ENCODE measurements at regions not wholly inside any gene's neighbourhood (a gene's known extent, or its start where the extent isn't known, plus 50 kb on each side); places are given as distances from the start of the nearest gene placed in this dataset.

- in situ Hi-C loops (cut with MboI) = no loop called here
- H3K4me3 ChIP-seq = no peak overlapping the region
- no peak overlapping the region for H3K27ac ChIP-seq
- no peak overlapping the region for H2AFZ ChIP-seq
- TF ChIP-seq EZH2phosphoT487 (IDR thresholded peaks at IDR 0.05; ENCODE audit: insufficient read depth, low read depth) (no peak), EZH2 (IDR thresholded peaks at IDR 0.05; ENCODE audit: insufficient read depth, poor library complexity, severe bottlenecking) (no peak)
- WGBS, 2 experiments (ENCODE audit: low coverage in 1 of 2, low lambda C conversion rate in 2 of 2, missing lambda C conversion rate in 2 of 2) = 2 to 4% methylated on average over 3 of the region's 3 CpGs
- H3K9me2 ChIP-seq (ENCODE audit: insufficient read depth) = no peaks in the 10 kb centered on the region
- no peak overlapping the region for H3K4me2 ChIP-seq (ENCODE audit: unreplicated experiment)
- H3K36me3 ChIP-seq (ENCODE audit: low read depth) = no peaks in the 10 kb centered on the region
- no peak overlapping the region for H3K9ac ChIP-seq
- no peaks in the 10 kb centered on the region for H3K9me3 ChIP-seq (ENCODE audit: low read depth)
- no peaks in the 10 kb centered on the region for H4K20me1 ChIP-seq (ENCODE audit: insufficient read depth)
- H3K4me1 ChIP-seq (ENCODE audit: insufficient read depth) = no peaks in the 10 kb centered on the region
- DNase-seq = no peak
- H3F3A ChIP-seq (ENCODE audit: insufficient read depth) = no peaks in the 10 kb centered on the region
- H3K79me2 ChIP-seq (ENCODE audit: insufficient read depth) = no peaks in the 10 kb centered on the region
- no peaks in the 10 kb centered on the region for H3K27me3 ChIP-seq (replicated peaks; ENCODE audit: insufficient read depth)
Observed at GRCh38 chr16:76748461-76749348, 442.3 kb upstream of the MON1B start.

GRCh38 chr16:76749780-76750375 is 441.1 kb upstream of the MON1B start:
- H3K36me3 ChIP-seq (ENCODE audit: low read depth) = no peaks in the 10 kb centered on the region
- in situ Hi-C loops (cut with MboI) = no loop called here
- no peak for DNase-seq
- H3K9me2 ChIP-seq (ENCODE audit: insufficient read depth) = no peaks in the 10 kb centered on the region
- no peaks in the 10 kb centered on the region for H3K4me1 ChIP-seq (ENCODE audit: insufficient read depth)
- no peak overlapping the region for H3K4me3 ChIP-seq
- WGBS, 2 experiments (ENCODE audit: low coverage in 1 of 2, low lambda C conversion rate in 2 of 2, missing lambda C conversion rate in 2 of 2) = 46 to 47% methylated on average over 3 of the region's 3 CpGs
- H3K9me3 ChIP-seq (ENCODE audit: low read depth) = no peaks in the 10 kb centered on the region
- H3K4me2 ChIP-seq (ENCODE audit: unreplicated experiment) = no peak overlapping the region
- H3K27ac ChIP-seq = no peak overlapping the region
- no peaks in the 10 kb centered on the region for H3K79me2 ChIP-seq (ENCODE audit: insufficient read depth)
- no peaks in the 10 kb centered on the region for H3F3A ChIP-seq (ENCODE audit: insufficient read depth)
- no peaks in the 10 kb centered on the region for H3K27me3 ChIP-seq (replicated peaks; ENCODE audit: insufficient read depth)
- H4K20me1 ChIP-seq (ENCODE audit: insufficient read depth) = no peaks in the 10 kb centered on the region
- H3K9ac ChIP-seq = no peak overlapping the region
- TF ChIP-seq EZH2 (IDR thresholded peaks at IDR 0.05; ENCODE audit: insufficient read depth, poor library complexity, severe bottlenecking) = no peak
- TF ChIP-seq EZH2phosphoT487 (IDR thresholded peaks at IDR 0.05; ENCODE audit: insufficient read depth, low read depth) = no peak
- H2AFZ ChIP-seq = no peak overlapping the region

DNA sequence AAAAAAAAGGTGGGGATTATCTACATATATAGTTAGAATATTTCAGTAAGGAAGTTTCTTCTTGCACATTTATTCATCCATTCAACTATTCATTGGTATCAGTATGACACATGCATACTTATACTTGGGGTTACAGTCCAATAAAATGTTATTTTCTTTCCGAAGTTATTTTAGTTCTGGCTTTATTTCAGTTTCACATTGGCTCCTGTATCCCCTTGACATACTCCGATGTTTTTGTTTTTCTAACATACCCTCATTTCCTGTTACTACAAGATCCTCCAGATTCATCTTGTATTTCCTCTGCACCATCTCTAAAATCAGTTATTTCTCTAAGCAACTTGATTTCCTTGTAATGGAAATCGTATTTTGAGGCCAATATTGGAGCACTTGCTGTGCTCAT is 435.5 kb upstream of the MON1B start:
- H3K4me2 ChIP-seq (ENCODE audit: unreplicated experiment) = no peak overlapping the region
- 33 to 36% methylated on average over 3 of the region's 3 CpGs for WGBS, 2 experiments (ENCODE audit: low coverage in 1 of 2, low lambda C conversion rate in 2 of 2, missing lambda C conversion rate in 2 of 2)
- H2AFZ ChIP-seq = no peak overlapping the region
- no peaks in the 10 kb centered on the region for H3F3A ChIP-seq (ENCODE audit: insufficient read depth)
- TF ChIP-seq EZH2 (IDR thresholded peaks at IDR 0.05; ENCODE audit: insufficient read depth, poor library complexity, severe bottlenecking) = no peak
- no peak for TF ChIP-seq EZH2phosphoT487 (IDR thresholded peaks at IDR 0.05; ENCODE audit: insufficient read depth, low read depth)
- no peak overlapping the region for H3K27ac ChIP-seq
- no peaks in the 10 kb centered on the region for H3K36me3 ChIP-seq (ENCODE audit: low read depth)
- no peaks in the 10 kb centered on the region for H4K20me1 ChIP-seq (ENCODE audit: insufficient read depth)
- no peak overlapping the region for H3K4me3 ChIP-seq
- H3K9me2 ChIP-seq (ENCODE audit: insufficient read depth) = no peaks in the 10 kb centered on the region
- H3K79me2 ChIP-seq (ENCODE audit: insufficient read depth) = no peaks in the 10 kb centered on the region
- no peaks in the 10 kb centered on the region for H3K4me1 ChIP-seq (ENCODE audit: insufficient read depth)
- DNase-seq = no peak
- no peaks in the 10 kb centered on the region for H3K27me3 ChIP-seq (replicated peaks; ENCODE audit: insufficient read depth)
- no peaks in the 10 kb centered on the region for H3K9me3 ChIP-seq (ENCODE audit: low read depth)
- H3K9ac ChIP-seq = no peak overlapping the region
- in situ Hi-C loops (cut with MboI) = no loop called here

DNA sequence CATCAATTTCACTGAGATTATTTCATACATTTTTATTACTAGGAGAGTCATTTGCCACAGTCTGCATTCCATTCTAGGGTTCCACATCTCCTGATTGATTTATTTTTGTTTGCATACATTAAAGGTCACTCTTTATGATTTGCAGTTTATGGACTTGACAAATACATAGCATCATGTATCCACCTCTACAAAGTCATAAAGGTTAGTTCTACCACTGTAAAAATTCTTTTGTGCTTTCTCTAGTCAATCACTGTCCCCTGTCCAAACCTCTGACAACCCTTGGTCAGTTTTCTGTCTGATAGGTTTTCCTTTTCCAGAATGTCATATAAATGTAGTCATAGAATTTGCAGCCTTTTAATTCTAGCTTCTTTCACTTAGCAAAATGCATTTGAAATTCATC is 434.6 kb upstream of the MON1B start:
- H3K9ac ChIP-seq = no peak overlapping the region
- no peak overlapping the region for H3K27ac ChIP-seq
- no peaks in the 10 kb centered on the region for H3K79me2 ChIP-seq (ENCODE audit: insufficient read depth)
- H3F3A ChIP-seq (ENCODE audit: insufficient read depth) = no peaks in the 10 kb centered on the region
- H3K4me3 ChIP-seq = no peak overlapping the region
- H3K36me3 ChIP-seq (ENCODE audit: low read depth) = no peaks in the 10 kb centered on the region
- no peaks in the 10 kb centered on the region for H4K20me1 ChIP-seq (ENCODE audit: insufficient read depth)
- no peaks in the 10 kb centered on the region for H3K27me3 ChIP-seq (replicated peaks; ENCODE audit: insufficient read depth)
- in situ Hi-C loops (cut with MboI) = no loop called here
- no peaks in the 10 kb centered on the region for H3K9me2 ChIP-seq (ENCODE audit: insufficient read depth)
- no peak overlapping the region for H3K4me2 ChIP-seq (ENCODE audit: unreplicated experiment)
- no peaks in the 10 kb centered on the region for H3K9me3 ChIP-seq (ENCODE audit: low read depth)
- no peak for DNase-seq
- H2AFZ ChIP-seq = no peak overlapping the region
- no peaks in the 10 kb centered on the region for H3K4me1 ChIP-seq (ENCODE audit: insufficient read depth)
- no peak for TF ChIP-seq EZH2phosphoT487 (IDR thresholded peaks at IDR 0.05; ENCODE audit: insufficient read depth, low read depth)
- TF ChIP-seq EZH2 (IDR thresholded peaks at IDR 0.05; ENCODE audit: insufficient read depth, poor library complexity, severe bottlenecking) = no peak
